ENCODE measurements at regions not wholly inside any gene's neighbourhood (a gene's known extent, or its start where the extent isn't known, plus 50 kb on each side); places are given as distances from the start of the nearest gene placed in this dataset.

DNA sequence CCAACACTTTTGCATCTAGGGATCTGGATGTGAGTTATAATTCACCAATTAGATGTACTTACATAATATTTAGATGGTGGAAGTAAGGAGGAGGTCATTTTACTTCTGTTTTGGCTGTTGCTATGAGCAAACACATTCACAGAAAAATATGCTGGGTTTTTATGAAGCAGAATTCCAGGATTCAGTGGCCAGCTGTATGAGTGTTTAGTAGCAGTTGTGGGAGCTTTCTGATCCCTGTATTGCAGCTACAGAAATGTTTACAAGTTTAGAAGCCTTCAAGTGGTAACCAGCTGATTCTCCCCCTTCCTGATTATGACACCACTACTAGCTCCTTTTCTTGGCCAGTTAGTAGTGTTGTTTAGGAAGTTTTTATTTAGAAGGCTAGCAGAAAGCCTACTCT, 177.0 kb downstream of the TENT5A start:
- ATAC-seq: no peak
- H3K9me3 Mint-ChIP-seq: 0 out of 2 replicates have a peak, but pooled peaks cover 4% of the 10 kb centered on the region
- no peak overlapping the region for H3K4me3 Mint-ChIP-seq
- ChIA-PET CTCF (no interaction called here), POLR2A (no interaction called here)
- DNase-seq (ENCODE audit: low spot score): no peak
- H3K4me1 Mint-ChIP-seq: no peaks in the 10 kb centered on the region
- TF ChIP-seq ESRRA (CRISPR knock-in tag; IDR thresholded peaks at IDR 0.05; ENCODE audit: borderline replicate concordance) (no peak), ARID4B (CRISPR knock-in tag; IDR thresholded peaks at IDR 0.05; ENCODE audit: borderline replicate concordance) (no peak), KAT7 (CRISPR knock-in tag; IDR thresholded peaks at IDR 0.05; ENCODE audit: borderline replicate concordance) (no peak)
- no peaks in the 10 kb centered on the region for H3K36me3 Mint-ChIP-seq
- H3K27me3 Mint-ChIP-seq (ENCODE audit: low read depth): no peaks in the 10 kb centered on the region
- H3K27ac Mint-ChIP-seq: no peak overlapping the region

- no peaks in the 10 kb centered on the region for H3K27me3 Mint-ChIP-seq (ENCODE audit: low read depth)
- no peaks in the 10 kb centered on the region for H3K9me3 Mint-ChIP-seq
- no peak overlapping the region for H3K27ac Mint-ChIP-seq
- H3K4me3 Mint-ChIP-seq: no peak overlapping the region
- TF ChIP-seq NFYB (CRISPR knock-in tag; conservative IDR thresholded peaks at IDR 0.05; ENCODE audit: low read depth) (no peak), PRRX2 (CRISPR knock-in tag; IDR thresholded peaks at IDR 0.05) (no peak), CREB1 (CRISPR knock-in tag; IDR thresholded peaks at IDR 0.05) (no peak), ZNF232 (CRISPR knock-in tag; IDR thresholded peaks at IDR 0.05) (no peak), ZNF263 (CRISPR knock-in tag; IDR thresholded peaks at IDR 0.05; ENCODE audit: low read depth) (no peak)
- TF ChIP-seq, protein P1, sequence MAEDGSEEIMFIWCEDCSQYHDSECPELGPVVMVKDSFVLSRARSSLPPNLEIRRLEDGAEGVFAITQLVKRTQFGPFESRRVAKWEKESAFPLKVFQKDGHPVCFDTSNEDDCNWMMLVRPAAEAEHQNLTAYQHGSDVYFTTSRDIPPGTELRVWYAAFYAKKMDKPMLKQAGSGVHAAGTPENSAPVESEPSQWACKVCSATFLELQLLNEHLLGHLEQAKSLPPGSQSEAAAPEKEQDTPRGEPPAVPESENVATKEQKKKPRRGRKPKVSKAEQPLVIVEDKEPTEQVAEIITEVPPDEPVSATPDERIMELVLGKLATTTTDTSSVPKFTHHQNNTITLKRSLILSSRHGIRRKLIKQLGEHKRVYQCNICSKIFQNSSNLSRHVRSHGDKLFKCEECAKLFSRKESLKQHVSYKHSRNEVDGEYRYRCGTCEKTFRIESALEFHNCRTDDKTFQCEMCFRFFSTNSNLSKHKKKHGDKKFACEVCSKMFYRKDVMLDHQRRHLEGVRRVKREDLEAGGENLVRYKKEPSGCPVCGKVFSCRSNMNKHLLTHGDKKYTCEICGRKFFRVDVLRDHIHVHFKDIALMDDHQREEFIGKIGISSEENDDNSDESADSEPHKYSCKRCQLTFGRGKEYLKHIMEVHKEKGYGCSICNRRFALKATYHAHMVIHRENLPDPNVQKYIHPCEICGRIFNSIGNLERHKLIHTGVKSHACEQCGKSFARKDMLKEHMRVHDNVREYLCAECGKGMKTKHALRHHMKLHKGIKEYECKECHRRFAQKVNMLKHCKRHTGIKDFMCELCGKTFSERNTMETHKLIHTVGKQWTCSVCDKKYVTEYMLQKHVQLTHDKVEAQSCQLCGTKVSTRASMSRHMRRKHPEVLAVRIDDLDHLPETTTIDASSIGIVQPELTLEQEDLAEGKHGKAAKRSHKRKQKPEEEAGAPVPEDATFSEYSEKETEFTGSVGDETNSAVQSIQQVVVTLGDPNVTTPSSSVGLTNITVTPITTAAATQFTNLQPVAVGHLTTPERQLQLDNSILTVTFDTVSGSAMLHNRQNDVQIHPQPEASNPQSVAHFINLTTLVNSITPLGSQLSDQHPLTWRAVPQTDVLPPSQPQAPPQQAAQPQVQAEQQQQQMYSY (CRISPR knock-in tag; IDR thresholded peaks at IDR 0.05): no peak
- TF ChIP-seq, protein P2, sequence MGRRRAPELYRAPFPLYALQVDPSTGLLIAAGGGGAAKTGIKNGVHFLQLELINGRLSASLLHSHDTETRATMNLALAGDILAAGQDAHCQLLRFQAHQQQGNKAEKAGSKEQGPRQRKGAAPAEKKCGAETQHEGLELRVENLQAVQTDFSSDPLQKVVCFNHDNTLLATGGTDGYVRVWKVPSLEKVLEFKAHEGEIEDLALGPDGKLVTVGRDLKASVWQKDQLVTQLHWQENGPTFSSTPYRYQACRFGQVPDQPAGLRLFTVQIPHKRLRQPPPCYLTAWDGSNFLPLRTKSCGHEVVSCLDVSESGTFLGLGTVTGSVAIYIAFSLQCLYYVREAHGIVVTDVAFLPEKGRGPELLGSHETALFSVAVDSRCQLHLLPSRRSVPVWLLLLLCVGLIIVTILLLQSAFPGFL (CRISPR knock-in tag; IDR thresholded peaks at IDR 0.05; ENCODE audit: borderline replicate concordance): no peak
- no peaks in the 10 kb centered on the region for H3K36me3 Mint-ChIP-seq
- ATAC-seq: no peak
- no peak for DNase-seq (ENCODE audit: low spot score)
- POLR2A ChIA-PET: no interaction called here
- CTCF ChIA-PET: interaction anchor here (0.6 kb wide), 1 partner anchor 912 kb away, joined by 3 read pairs; no protein-coding TSS in a partner anchor
- H3K4me1 Mint-ChIP-seq: 0 out of 2 replicates have a peak, but pooled peaks cover 3% of the 10 kb centered on the region
Observed at GRCh38 chr6:81572020-81572419, 180.5 kb downstream of the TENT5A start.

DNA sequence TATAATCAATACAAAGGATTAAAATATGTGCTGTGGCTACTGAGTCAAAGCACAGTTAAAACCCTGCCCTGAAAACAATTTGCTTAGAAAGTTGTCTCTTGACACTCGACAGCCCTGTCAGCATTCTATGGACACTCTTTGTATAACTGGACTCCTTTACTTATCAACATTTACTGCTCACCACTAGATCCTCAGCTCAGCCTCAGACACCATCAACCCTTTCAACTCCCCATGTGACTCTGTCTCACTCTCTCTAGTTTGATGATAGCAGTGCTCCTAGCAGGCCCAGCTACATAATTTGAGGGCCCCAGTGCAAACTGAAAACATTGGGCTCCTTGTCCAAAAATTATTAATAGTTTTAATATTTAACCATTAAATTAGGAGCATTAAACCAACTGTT, 181.8 kb downstream of the TENT5A start:
- ATAC-seq (no peak), DNase-seq (ENCODE audit: low spot score) (no peak)
- CTCF ChIA-PET: no interaction called here
- Mint-ChIP-seq H3K27ac (no peak overlapping the region), H3K9me3 (no peaks in the 10 kb centered on the region), H3K4me3 (no peak overlapping the region), H3K4me1 (0 out of 2 replicates have a peak, but pooled peaks cover 3% of the 10 kb centered on the region), H3K36me3 (no peaks in the 10 kb centered on the region), H3K27me3 (ENCODE audit: low read depth) (no peaks in the 10 kb centered on the region)
- POLR2A ChIA-PET: no interaction called here
- TF ChIP-seq CBFB (CRISPR knock-in tag; IDR thresholded peaks at IDR 0.05; ENCODE audit: low read depth): no peak
- TF ChIP-seq, protein P1 (CRISPR knock-in tag; IDR thresholded peaks at IDR 0.05): no peak
- no peak for TF ChIP-seq ZNF317 (CRISPR knock-in tag; IDR thresholded peaks at IDR 0.05; ENCODE audit: borderline replicate concordance, low read depth)
- no peak for TF ChIP-seq OVOL2 (CRISPR knock-in tag; IDR thresholded peaks at IDR 0.05; ENCODE audit: borderline replicate concordance)
- TF ChIP-seq STAT6 (CRISPR knock-in tag; conservative IDR thresholded peaks at IDR 0.05; ENCODE audit: low read depth): no peak

All from WTC11 (cell line).